A673 (cell line): ENCODE measurements at regions not wholly inside any gene's neighbourhood (a gene's known extent, or its start where the extent isn't known, plus 50 kb on each side); places are given as distances from the start of the nearest gene placed in this dataset.

Experiments
- EZH2 ChIP-seq: fragments of 200-600 bp; sonication (generic); IDR thresholded peaks from 2 replicates; pipeline ENCODE4 v1.6.1; 2017; ENCODE audit warnings: borderline replicate concordance, low read depth, mild to moderate bottlenecking, mixed read lengths, antibody characterized with exemption, low read length; ENCODE audit not compliant: poor library complexity, severe bottlenecking
- TF ChIP-seq, protein P1 (sequence below): fragments of 300-800, 200-600 bp; sonication (generic); conservative IDR thresholded peaks from 2 replicates; pipeline ENCODE4 v1.5.1; 2017; ENCODE audit warnings: low read depth, mild to moderate bottlenecking, antibody characterized with exemption, low read length, moderate library complexity, mixed read lengths

DNA sequence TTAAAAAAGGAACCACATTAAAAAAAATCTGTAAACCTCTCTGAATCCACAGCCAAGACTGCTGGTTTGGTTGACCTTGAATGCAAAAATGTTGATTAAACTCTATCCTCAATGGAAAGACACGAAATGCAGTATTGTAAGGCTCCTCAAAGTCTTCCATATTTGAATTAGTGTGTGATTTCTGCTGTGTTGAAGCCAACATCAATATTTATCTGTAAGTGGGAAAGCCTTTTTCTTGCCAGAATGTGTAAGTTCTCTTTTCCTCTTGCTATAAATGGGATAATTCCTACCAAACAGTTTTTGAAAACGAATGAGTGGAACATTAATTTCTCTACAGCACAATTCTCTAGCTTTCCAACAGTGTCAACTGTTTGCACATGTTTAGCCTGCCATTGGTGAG is 422.1 kb upstream of the TNC start:
- TF ChIP-seq, protein P1, sequence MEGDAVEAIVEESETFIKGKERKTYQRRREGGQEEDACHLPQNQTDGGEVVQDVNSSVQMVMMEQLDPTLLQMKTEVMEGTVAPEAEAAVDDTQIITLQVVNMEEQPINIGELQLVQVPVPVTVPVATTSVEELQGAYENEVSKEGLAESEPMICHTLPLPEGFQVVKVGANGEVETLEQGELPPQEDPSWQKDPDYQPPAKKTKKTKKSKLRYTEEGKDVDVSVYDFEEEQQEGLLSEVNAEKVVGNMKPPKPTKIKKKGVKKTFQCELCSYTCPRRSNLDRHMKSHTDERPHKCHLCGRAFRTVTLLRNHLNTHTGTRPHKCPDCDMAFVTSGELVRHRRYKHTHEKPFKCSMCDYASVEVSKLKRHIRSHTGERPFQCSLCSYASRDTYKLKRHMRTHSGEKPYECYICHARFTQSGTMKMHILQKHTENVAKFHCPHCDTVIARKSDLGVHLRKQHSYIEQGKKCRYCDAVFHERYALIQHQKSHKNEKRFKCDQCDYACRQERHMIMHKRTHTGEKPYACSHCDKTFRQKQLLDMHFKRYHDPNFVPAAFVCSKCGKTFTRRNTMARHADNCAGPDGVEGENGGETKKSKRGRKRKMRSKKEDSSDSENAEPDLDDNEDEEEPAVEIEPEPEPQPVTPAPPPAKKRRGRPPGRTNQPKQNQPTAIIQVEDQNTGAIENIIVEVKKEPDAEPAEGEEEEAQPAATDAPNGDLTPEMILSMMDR: no peak
- no peak for TF ChIP-seq EZH2
